ENCODE measurements at regions not wholly inside any gene's neighbourhood (a gene's known extent, or its start where the extent isn't known, plus 50 kb on each side); places are given as distances from the start of the nearest gene placed in this dataset.
"Not testable (repeated sequence)": the region's sequence is repeated elsewhere in the genome, so short reads cannot be mapped to it uniquely, and the experiment has no call there.

GRCh38 chr2:190742431-190742830 is 93.5 kb downstream of the NAB1 start:
- DNase-seq (ENCODE audit: low spot score): no peak

- no peak for DNase-seq (ENCODE audit: low spot score)
Observed at GRCh38 chr2:190744041-190744440, 95.2 kb downstream of the NAB1 start.

GRCh38 chr2:190746971-190747761 is 98.3 kb downstream of the NAB1 start:
- no peak for DNase-seq (ENCODE audit: low spot score)

DNA sequence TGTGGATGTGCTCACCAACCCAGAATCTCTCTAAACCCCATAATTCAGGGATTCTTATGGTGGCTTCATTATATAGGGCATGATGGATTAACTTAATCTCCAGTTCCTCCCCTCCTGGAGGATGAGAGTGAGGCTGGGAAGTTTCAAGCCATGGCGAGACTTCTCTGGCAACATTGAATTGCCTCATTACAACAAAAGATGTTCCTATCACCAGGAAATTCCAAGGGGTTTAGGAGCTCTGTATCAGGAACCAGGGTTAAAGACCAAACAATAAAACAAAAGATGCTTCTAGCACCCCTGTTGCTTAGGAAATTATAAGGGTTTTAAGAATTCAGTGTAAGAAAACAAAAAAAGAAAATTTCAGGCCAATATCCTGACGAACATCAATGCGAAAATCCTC is 100.1 kb downstream of the NAB1 start:
- no peak for DNase-seq (ENCODE audit: low spot score)

GRCh38 chr2:190755772-190756415 is 107.0 kb downstream of the NAB1 start:
- DNase-seq (ENCODE audit: low spot score): no peak

DNA sequence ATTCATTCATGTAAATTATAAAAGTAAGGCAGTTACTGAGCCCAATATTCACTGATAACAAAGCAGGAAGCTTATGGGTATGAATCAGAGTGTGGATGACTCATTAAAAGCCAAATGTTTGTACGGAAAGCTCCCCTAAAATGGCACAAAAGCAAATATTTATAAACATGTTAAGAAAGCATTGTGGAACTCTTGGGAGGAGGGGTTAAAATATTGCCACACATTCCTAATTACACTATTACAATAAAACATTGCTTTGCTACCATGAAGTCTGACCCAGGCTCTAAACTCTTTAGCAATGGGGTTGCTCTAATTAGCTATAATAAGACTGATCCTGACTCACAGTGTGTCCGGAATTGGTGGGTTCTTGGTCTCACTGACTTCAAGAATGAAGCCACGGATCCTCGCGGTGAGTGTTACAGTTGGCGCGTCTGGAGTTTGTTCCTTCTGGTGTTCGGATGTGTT is 110.9 kb downstream of the NAB1 start:
- DNase-seq (ENCODE audit: low spot score): no peak

GRCh38 chr2:190760353-190761150 is 111.7 kb downstream of the NAB1 start:
- DNase-seq (ENCODE audit: low spot score): not testable (repeated sequence)

DNA sequence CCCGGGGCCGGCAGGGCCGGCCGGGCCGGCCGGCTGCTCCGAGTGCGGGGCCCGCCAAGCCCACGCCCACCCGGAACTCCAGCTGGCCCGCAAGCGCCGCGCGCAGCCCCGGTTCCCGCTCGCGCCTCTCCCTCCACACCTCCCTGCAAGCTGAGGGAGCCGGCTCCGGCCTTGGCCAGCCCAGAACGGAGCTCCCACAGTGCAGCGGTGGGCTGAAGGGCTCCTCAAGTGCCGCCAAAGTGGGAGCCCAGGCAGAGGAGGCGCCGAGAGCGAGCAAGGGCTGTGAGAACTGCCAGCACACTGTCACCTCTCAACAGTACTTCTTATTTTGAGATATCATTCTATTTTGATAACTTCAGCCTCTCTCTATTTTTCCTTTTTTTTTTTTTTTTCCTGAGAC is 112.3 kb downstream of the NAB1 start:
- DNase-seq (ENCODE audit: low spot score): not testable (repeated sequence)

DNA sequence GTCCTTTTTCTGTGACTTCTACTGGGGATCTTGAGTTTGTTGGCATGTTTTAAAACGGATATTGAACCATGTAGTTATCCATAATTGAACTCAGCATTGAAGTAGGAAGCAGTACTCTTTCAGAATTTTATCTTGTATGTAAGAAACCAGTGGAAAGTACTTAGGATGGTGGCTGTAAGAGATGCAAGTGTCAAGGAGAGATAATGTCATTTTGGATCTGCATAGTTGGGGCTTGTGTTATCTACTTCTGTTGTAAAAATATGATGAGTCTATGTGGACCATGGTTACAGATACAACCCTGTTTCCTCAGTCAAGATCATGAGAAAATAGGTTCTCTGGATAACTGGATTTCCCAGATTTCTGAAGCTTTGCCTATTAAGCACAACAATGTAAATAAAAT is 113.7 kb downstream of the NAB1 start:
- no peak for DNase-seq (ENCODE audit: low spot score)

DNA sequence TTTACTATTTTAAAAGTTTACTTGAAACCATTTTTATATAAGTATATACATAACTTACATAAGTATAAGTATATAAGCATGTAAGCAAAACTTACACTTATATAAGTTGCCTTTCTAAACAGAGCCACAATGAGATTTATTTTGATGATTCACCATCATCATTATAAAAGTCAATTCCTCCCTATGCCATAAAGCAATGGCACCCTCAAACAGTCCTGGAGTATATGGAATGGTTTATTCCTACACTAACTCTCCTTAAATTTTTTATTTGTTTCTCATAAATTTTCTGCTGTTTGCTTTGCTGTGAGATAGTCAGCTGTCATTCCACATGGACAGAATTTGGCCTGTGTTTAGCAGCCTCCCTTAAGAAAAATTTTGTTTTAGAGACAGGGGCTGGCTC is 114.2 kb downstream of the NAB1 start:
- no peak for DNase-seq (ENCODE audit: low spot score)

- no peak for DNase-seq (ENCODE audit: low spot score)
Observed at GRCh38 chr2:190763901-190764514, 115.1 kb downstream of the NAB1 start.

- no peak for DNase-seq (ENCODE audit: low spot score)
Observed at GRCh38 chr2:190765386-190766173, 115.0 kb upstream of the GLS start.

DNA sequence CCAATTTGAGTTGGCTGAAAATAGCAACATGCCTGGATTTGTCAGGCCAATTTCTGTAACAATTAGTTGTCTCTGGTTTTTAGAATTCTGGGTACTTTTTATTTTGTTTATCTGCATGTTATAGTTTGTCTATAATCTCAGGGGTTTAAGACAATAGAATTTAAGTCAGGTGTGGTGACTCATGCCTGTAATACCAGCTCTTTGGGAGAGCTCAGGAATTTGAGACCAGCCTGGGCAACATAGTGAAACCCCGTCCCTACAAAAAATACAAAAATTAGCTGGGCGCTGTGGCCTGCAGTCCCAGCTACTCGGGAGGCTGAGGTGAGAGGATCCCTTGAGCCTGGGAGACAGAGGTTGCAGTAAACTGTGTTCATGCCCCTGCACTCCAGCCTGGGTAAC is 114.4 kb upstream of the GLS start:
- no peak for DNase-seq (ENCODE audit: low spot score)

GRCh38 chr2:190766595-190766994 is 114.0 kb upstream of the GLS start:
- no peak for DNase-seq (ENCODE audit: low spot score)

DNA sequence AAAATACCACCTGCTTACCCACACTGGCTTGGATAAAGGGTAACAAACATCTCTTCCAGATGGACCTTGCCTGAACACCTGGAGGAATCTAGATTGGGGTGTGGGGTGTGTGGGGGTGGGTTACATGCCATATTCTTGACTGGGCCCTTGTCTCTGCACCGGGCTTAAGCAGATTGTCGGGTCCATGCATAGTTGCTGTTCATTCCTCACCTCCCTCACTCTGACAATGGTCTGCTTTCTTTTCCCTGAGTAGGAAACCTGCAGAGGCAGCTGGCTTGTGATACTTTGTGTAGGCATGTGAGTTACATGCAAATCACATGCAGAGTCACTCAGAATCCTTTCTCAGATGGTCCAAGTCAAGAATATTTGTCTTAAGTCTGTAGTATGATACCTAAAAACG is 112.8 kb upstream of the GLS start:
- DNase-seq (ENCODE audit: low spot score): no peak

- DNase-seq (ENCODE audit: low spot score): no peak
Observed at GRCh38 chr2:190769258-190769657, 111.4 kb upstream of the GLS start.

- DNase-seq (ENCODE audit: low spot score): no peak
Observed at GRCh38 chr2:190771726-190772125, 108.9 kb upstream of the GLS start.

DNA sequence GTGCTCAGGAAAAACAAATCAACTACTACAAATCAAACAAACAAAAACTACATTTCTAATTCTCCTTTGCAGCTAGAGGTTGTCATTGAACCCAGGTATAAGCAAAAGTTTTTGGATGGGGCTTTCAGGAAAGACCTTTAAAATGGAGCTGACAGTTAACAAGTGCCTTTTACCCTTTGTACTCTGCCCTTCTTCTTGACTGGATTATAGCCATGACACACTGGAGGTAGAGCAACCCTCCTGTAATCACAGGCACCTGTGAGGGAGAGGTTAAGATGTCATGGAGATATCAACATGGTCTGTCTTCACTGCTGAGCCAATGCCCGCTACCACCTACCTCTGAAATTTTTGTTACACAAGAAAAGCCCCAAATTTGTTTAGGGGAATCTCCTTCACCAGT is 100.0 kb upstream of the GLS start:
- DNase-seq (ENCODE audit: low spot score): no peak

- DNase-seq (ENCODE audit: low spot score): peak; percentile 56
Observed at GRCh38 chr2:190781604-190782198, 98.9 kb upstream of the GLS start.

- no peak for DNase-seq (ENCODE audit: low spot score)
Observed at GRCh38 chr2:190782264-190782663, 98.4 kb upstream of the GLS start.
